ENCODE measurements at regions not wholly inside any gene's neighbourhood (a gene's known extent, or its start where the extent isn't known, plus 50 kb on each side); places are given as distances from the start of the nearest gene placed in this dataset.

DNA sequence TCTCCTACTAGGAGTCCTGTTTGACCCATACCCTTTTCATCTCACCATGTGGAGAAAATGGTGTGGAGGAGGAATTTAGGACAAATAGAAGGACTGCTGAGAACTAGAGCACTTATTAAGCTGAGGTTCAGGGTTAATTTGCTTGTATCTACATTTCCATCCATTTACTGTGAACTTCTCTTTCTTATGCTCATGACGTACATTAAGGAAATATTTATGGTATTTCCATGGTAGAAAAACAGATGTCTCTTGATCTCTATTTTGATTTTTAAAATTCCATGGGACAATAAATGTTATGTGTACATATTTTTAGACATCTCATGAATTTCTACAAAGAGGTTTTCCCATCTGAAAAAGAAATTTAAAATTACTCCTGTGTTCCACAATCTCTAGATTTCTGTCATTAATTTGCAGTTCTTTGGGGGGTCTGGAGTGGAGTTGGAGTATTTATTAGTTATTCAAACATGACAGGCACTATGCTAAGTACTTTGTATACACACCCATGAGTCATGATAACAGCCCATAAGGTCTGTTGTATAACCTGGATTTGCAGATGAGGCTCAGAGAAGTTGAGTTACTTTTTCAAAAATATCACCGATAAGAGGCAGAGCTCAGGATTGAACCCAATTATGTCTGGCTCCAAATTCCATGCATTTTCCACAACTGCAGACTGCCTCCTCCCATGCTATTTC is 112.6 kb downstream of the COPS8 start:
- FAIRE-seq, result no peak
- BruUV-seq (replicated peaks), result no TSS peak
- no peak overlapping the region for H3K9ac ChIP-seq (replicated peaks; ENCODE audit: extremely low read depth, insufficient read depth, low read length)

More for the DNA sequence above, 112.6 kb downstream of the COPS8 start:
- dilution Hi-C loops (cut with MboI; ENCODE audit: extremely low pct_ligation_motif_present, low sequenced_read_pairs) (no loop called here), intact Hi-C loops (cut with micrococcal nuclease) (no loop called here)
- DNase-seq (ENCODE audit: low read depth, low spot score), result no peak
- Histone ChIP-seq H3K79me2 (ENCODE audit: control insufficient read depth, insufficient read depth, low read length) (no peaks in the 10 kb centered on the region), H3K9me3 (replicated peaks; ENCODE audit: control insufficient read depth, insufficient read depth, low read length) (no peaks in the 10 kb centered on the region), H3K27me3 (ENCODE audit: control insufficient read depth in 2 of 2, insufficient read depth in 2 of 2, low read length in 2 of 2) (no peaks in the 10 kb centered on the region), H3K4me1 (ENCODE audit: control insufficient read depth, extremely low read depth, insufficient read depth, low read length) (peaks cover 6% of the 10 kb centered on the region), H3K4me2 (ENCODE audit: insufficient read depth, low read length) (no peak overlapping the region), H3K27ac (ENCODE audit: insufficient read depth, low read depth, low read length) (no peak overlapping the region), H3K36me3 (ENCODE audit: control insufficient read depth in 2 of 2, extremely low read depth in 1 of 2, insufficient read depth in 2 of 2, low read length in 2 of 2) (no peaks in the 10 kb centered on the region), H2AFZ (ENCODE audit: low read depth, low read length) (no peak overlapping the region), H3K4me3 (replicated peaks in 1 of 3; ENCODE audit: insufficient read depth in 1 of 3, low read depth in 1 of 3, low read length in 3 of 3) (no peak overlapping the region), H4K20me1 (replicated peaks; ENCODE audit: control insufficient read depth, extremely low read depth, insufficient read depth, low read length) (no peaks in the 10 kb centered on the region), H3K9me1 (replicated peaks; ENCODE audit: control insufficient read depth, extremely low read depth, insufficient read depth, low read length) (no peaks in the 10 kb centered on the region)
- TF ChIP-seq, protein P1, sequence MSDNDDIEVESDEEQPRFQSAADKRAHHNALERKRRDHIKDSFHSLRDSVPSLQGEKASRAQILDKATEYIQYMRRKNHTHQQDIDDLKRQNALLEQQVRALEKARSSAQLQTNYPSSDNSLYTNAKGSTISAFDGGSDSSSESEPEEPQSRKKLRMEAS (IDR thresholded peaks at IDR 0.05; ENCODE audit: insufficient read depth, insufficient read length), result no peak
- TF ChIP-seq EZH2 (IDR thresholded peaks at IDR 0.05; ENCODE audit: borderline replicate concordance, low read depth, low read length, severe bottlenecking) (no peak), JUN (IDR thresholded peaks at IDR 0.05; ENCODE audit: borderline replicate concordance, insufficient read depth, insufficient read length, low read depth) (no peak), POLR2AphosphoS5 (IDR thresholded peaks at IDR 0.05; ENCODE audit: insufficient read depth, low read depth, low read length) (no peak), GATA2 (IDR thresholded peaks at IDR 0.05; ENCODE audit: insufficient read depth, insufficient read length, low read depth, low read length) (no peak), POLR2A (IDR thresholded peaks at IDR 0.05; ENCODE audit: low read depth, low read length) (no peak), MYC (IDR thresholded peaks at IDR 0.05; ENCODE audit: low read depth, low read length) (no peak), FOS (IDR thresholded peaks at IDR 0.05; ENCODE audit: borderline replicate concordance, insufficient read depth, low read length) (no peak)
- TF ChIP-seq, protein P2, sequence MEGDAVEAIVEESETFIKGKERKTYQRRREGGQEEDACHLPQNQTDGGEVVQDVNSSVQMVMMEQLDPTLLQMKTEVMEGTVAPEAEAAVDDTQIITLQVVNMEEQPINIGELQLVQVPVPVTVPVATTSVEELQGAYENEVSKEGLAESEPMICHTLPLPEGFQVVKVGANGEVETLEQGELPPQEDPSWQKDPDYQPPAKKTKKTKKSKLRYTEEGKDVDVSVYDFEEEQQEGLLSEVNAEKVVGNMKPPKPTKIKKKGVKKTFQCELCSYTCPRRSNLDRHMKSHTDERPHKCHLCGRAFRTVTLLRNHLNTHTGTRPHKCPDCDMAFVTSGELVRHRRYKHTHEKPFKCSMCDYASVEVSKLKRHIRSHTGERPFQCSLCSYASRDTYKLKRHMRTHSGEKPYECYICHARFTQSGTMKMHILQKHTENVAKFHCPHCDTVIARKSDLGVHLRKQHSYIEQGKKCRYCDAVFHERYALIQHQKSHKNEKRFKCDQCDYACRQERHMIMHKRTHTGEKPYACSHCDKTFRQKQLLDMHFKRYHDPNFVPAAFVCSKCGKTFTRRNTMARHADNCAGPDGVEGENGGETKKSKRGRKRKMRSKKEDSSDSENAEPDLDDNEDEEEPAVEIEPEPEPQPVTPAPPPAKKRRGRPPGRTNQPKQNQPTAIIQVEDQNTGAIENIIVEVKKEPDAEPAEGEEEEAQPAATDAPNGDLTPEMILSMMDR (IDR thresholded peaks at IDR 0.05; ENCODE audit: extremely low read depth in 1 of 2, insufficient read depth in 1 of 2, low read depth in 1 of 2, low read length in 2 of 2), result no peak
- CTCF ChIA-PET, result interaction anchor here (0.7 kb wide), 1 partner anchor 211 kb away, joined by 3 read pairs; no protein-coding TSS in a partner anchor
- POLR2A ChIA-PET, result no interaction called here
